ENCODE measurements at regions not wholly inside any gene's neighbourhood (a gene's known extent, or its start where the extent isn't known, plus 50 kb on each side); places are given as distances from the start of the nearest gene placed in this dataset.

DNA sequence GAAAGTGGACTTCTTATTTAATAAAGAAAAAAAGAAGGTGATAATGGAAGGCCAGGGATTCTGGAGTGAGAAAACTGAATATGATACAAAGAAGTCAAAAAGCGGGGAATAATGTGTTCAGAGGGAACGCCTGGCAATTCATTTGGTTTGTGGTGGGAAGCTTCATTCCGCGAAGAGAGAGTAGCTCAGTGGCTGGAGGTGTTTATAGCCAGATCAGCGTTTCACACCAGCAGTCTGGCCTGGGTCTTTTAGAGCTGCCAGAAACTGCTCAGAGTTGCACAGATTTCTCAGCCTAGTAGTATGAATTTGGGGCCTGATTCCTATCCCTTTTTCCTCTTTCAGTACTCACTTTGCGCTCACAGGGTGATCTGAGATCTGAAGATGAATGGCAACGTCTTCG, 67.8 kb upstream of the IPO9 start (continued):
- TF ChIP-seq, protein P1, sequence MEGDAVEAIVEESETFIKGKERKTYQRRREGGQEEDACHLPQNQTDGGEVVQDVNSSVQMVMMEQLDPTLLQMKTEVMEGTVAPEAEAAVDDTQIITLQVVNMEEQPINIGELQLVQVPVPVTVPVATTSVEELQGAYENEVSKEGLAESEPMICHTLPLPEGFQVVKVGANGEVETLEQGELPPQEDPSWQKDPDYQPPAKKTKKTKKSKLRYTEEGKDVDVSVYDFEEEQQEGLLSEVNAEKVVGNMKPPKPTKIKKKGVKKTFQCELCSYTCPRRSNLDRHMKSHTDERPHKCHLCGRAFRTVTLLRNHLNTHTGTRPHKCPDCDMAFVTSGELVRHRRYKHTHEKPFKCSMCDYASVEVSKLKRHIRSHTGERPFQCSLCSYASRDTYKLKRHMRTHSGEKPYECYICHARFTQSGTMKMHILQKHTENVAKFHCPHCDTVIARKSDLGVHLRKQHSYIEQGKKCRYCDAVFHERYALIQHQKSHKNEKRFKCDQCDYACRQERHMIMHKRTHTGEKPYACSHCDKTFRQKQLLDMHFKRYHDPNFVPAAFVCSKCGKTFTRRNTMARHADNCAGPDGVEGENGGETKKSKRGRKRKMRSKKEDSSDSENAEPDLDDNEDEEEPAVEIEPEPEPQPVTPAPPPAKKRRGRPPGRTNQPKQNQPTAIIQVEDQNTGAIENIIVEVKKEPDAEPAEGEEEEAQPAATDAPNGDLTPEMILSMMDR (conservative IDR thresholded peaks at IDR 0.05; ENCODE audit: low read depth in 2 of 2): no peak
- TF ChIP-seq STAT1 (IDR thresholded peaks at IDR 0.05; ENCODE audit: unreplicated experiment) (no peak), POLR2AphosphoS5 (IDR thresholded peaks at IDR 0.05; ENCODE audit: low read depth) (no peak), NANOG (IDR thresholded peaks at IDR 0.05; ENCODE audit: borderline replicate concordance) (no peak)

DNA sequence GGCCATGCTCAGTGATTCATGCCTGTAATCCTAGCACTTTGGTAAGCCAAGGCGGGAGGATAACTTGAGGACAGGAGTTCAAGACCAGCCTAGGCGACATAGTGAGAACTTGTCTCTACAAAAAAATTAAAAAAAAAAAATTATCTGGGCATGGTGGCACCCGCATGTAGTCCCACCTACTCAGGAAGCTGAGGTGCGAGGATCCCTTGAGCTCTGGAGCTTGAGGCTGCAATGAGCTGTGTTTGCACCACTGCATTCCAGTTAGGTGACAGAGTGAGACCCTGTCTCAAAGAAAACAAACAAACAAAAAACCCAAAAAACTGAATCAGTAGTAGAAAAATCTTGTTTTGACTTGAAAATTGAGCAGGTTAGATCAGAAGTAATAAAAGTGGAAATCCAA, 67.1 kb upstream of the IPO9 start:
- Histone ChIP-seq H2AFZ (no peak overlapping the region), H3K4me2 (no peak overlapping the region), H3K4me3 (no peak overlapping the region), H3F3A (replicated peaks; ENCODE audit: low read depth) (no peaks in the 10 kb centered on the region), H3K4me1 (ENCODE audit: insufficient read depth) (peaks cover 16% of the 10 kb centered on the region; the same call in 1 of the 2 replicates), H3K9me2 (ENCODE audit: insufficient read depth) (no peaks in the 10 kb centered on the region), H4K20me1 (replicated peaks; ENCODE audit: insufficient read depth) (no peaks in the 10 kb centered on the region), H3K79me2 (replicated peaks; ENCODE audit: insufficient read depth) (peaks cover 24% of the 10 kb centered on the region; the same call in 1 of the 2 replicates), H3K27ac (ENCODE audit: low read depth) (no peak overlapping the region), H3K27me3 (ENCODE audit: insufficient read depth) (no peaks in the 10 kb centered on the region), H3K36me3 (ENCODE audit: insufficient read depth) (no peaks in the 10 kb centered on the region)
- ATAC-seq (no peak; the same call in 2 of the 3 replicates), DNase-seq (ENCODE audit: low spot score) (no peak)
- peaks cover 35% of the 10 kb centered on the region for H3K4me1 Mint-ChIP-seq
- no peak overlapping the region; the same call in 1 of the 2 replicates for H3K27ac Mint-ChIP-seq
- no peak overlapping the region for H3K4me3 Mint-ChIP-seq
- peaks cover 2% of the 10 kb centered on the region; the same call in 1 of the 3 replicates for H3K36me3 Mint-ChIP-seq (ENCODE audit: low read depth)
- H3K9me3 Mint-ChIP-seq: no peaks in the 10 kb centered on the region
- H3K27me3 Mint-ChIP-seq (ENCODE audit: insufficient read depth, low read depth, poor library complexity): peaks cover 2% of the 10 kb centered on the region
- no peak for TF ChIP-seq NANOG (IDR thresholded peaks at IDR 0.05; ENCODE audit: borderline replicate concordance)
- no peak for TF ChIP-seq ZNF114 (CRISPR knock-in tag; IDR thresholded peaks at IDR 0.05)
- no peak for TF ChIP-seq ZNF331 (CRISPR knock-in tag; IDR thresholded peaks at IDR 0.05; ENCODE audit: low read depth)
- no peak for TF ChIP-seq CREB1 (CRISPR knock-in tag; IDR thresholded peaks at IDR 0.05; ENCODE audit: low read depth)
- TF ChIP-seq POLR2AphosphoS5 (IDR thresholded peaks at IDR 0.05; ENCODE audit: low read depth): no peak
- TF ChIP-seq, protein P1 (conservative IDR thresholded peaks at IDR 0.05; ENCODE audit: low read depth in 2 of 2): no peak
- TF ChIP-seq STAT1 (IDR thresholded peaks at IDR 0.05; ENCODE audit: unreplicated experiment): no peak
- TF ChIP-seq EZH2phosphoT487 (IDR thresholded peaks at IDR 0.05; ENCODE audit: unreplicated experiment): no peak
- TF ChIP-seq, protein P2, sequence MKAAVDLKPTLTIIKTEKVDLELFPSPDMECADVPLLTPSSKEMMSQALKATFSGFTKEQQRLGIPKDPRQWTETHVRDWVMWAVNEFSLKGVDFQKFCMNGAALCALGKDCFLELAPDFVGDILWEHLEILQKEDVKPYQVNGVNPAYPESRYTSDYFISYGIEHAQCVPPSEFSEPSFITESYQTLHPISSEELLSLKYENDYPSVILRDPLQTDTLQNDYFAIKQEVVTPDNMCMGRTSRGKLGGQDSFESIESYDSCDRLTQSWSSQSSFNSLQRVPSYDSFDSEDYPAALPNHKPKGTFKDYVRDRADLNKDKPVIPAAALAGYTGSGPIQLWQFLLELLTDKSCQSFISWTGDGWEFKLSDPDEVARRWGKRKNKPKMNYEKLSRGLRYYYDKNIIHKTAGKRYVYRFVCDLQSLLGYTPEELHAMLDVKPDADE (IDR thresholded peaks at IDR 0.05): no peak
- no peak for TF ChIP-seq EZH2 (IDR thresholded peaks at IDR 0.05; ENCODE audit: low read depth, unreplicated experiment)
- TF ChIP-seq, protein P3, sequence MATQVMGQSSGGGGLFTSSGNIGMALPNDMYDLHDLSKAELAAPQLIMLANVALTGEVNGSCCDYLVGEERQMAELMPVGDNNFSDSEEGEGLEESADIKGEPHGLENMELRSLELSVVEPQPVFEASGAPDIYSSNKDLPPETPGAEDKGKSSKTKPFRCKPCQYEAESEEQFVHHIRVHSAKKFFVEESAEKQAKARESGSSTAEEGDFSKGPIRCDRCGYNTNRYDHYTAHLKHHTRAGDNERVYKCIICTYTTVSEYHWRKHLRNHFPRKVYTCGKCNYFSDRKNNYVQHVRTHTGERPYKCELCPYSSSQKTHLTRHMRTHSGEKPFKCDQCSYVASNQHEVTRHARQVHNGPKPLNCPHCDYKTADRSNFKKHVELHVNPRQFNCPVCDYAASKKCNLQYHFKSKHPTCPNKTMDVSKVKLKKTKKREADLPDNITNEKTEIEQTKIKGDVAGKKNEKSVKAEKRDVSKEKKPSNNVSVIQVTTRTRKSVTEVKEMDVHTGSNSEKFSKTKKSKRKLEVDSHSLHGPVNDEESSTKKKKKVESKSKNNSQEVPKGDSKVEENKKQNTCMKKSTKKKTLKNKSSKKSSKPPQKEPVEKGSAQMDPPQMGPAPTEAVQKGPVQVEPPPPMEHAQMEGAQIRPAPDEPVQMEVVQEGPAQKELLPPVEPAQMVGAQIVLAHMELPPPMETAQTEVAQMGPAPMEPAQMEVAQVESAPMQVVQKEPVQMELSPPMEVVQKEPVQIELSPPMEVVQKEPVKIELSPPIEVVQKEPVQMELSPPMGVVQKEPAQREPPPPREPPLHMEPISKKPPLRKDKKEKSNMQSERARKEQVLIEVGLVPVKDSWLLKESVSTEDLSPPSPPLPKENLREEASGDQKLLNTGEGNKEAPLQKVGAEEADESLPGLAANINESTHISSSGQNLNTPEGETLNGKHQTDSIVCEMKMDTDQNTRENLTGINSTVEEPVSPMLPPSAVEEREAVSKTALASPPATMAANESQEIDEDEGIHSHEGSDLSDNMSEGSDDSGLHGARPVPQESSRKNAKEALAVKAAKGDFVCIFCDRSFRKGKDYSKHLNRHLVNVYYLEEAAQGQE (IDR thresholded peaks at IDR 0.05; ENCODE audit: unreplicated experiment): no peak
